Heart right ventricle (tissue), 16 donors: ENCODE measurements at regions not wholly inside any gene's neighbourhood (a gene's known extent, or its start where the extent isn't known, plus 50 kb on each side); places are given as distances from the start of the nearest gene placed in this dataset.

Experiments
- ATAC-seq, 8 donors: fragments of 200-7000 bp; cut with Tn5 transposase; one replicate each; pipeline ENCODE4 v1.9.1; 2020; ENCODE audit warnings: mild to moderate bottlenecking in 8 of 8, moderate library complexity in 8 of 8, moderate number of reproducible peaks in 1 of 8
- DNase-seq, 2 donors: peaks; one replicate each; pipeline ENCODE4 v3.0.0-alpha.2; 2020
- H3K27ac ChIP-seq, 10 donors: fragments of 200-600 bp; sonication (generic) in 2 of 10; one replicate each; pipeline versions ENCODE4 v1.5.0 to v1.8.0; 2020 to 2022; ENCODE audit warnings: mild to moderate bottlenecking in 3 of 10
- H3K27me3 ChIP-seq, 7 donors: fragments of 200-600 bp; one replicate each; pipeline ENCODE4 v1.8.0; 2021 to 2022; ENCODE audit warnings: mild to moderate bottlenecking in 2 of 7
- H3K36me3 ChIP-seq, 9 donors: fragments of 200-600 bp; sonication (generic) in 1 of 9; one replicate each; pipeline versions ENCODE4 v1.5.0 to v1.8.0; 2020 to 2022; ENCODE audit warnings: mild to moderate bottlenecking in 2 of 9
- H3K4me1 ChIP-seq, 9 donors: fragments of 200-600 bp; sonication (generic) in 1 of 9; one replicate each; pipeline versions ENCODE4 v1.5.0 to v1.8.0; 2020 to 2022; ENCODE audit warnings: mild to moderate bottlenecking in 4 of 9
- H3K4me3 ChIP-seq, 10 donors: fragments of 200-600 bp; sonication (generic) in 2 of 10; one replicate each; pipeline versions ENCODE4 v1.5.0 to v1.8.0; 2020 to 2022; ENCODE audit warnings: mild to moderate bottlenecking in 7 of 10, moderate library complexity in 2 of 10
- H3K9me3 ChIP-seq, 11 donors: fragments of 200-600 bp in 10 of 11; sonication (generic) in 2 of 11; one replicate each; pipeline versions ENCODE4 v1.5.0 to v1.8.0; 2013 to 2022; ENCODE audit warnings: mild to moderate bottlenecking in 2 of 11, control low read depth in 1 of 11, moderate library complexity in 1 of 11
- CTCF ChIP-seq, 9 donors: fragments of 200-600 bp; sonication (generic) in 2 of 9; IDR thresholded peaks; one replicate each; pipeline versions ENCODE4 v1.5.0 to v1.8.0; 2021 to 2022; ENCODE audit warnings: antibody characterized with exemption in 9 of 9, mild to moderate bottlenecking in 5 of 9, moderate library complexity in 1 of 9
- WGBS, 2 donors: extraction: QIAGEN DNeasy Blood & Tissue Kit; methylation state at CpG; one replicate each; pipeline ENCODE4 v1.1.7; 2013; ENCODE audit warnings: inconsistent platforms in 1 of 2; 5-methylcytosine and 5-hydroxymethylcytosine counted together
- intact Hi-C, 10 donors: fragments of 100-400 bp; cut with DNase I; formaldehyde crosslinking; loops; one replicate each; pipeline versions ENCODE4 v1.11.1 to v1.14.2; 2022
- donor health status: Arrhythmogenic right ventricular cardiomyopathy.
- donor health status: ischemic (EF 13 %, LVEDD 7.1; RV severe dilation, severe dysfunction).
- donor health status: healthy with polysubstance abuse.
- donor health status: DM: no; HTN: yes; CAD: no.
- donor health status: DM: no; HTN: no; CAD: no.
- donor health status: ischemic (EF 25% LVEDD 6.9; RV normal size, moderate dysfunction).
- donor health status: ischemic (EF 25% LVEDD 5.7; RV mildly dilated, moderate dysfunction).
- donor health status: healthy.
- donor health status: DM: yes; HTN: yes; CAD: no.
- donor health status: Ischemic cardiomyopathy.
- donor health status: ischemic (EF 35%, LVEDD 5.7; RV mildly dilated, moderate dysfunction).
- donor health status: nonischemic (EF 11% LVEDD 7.7; RV severe dilation, severe dysfunction).
- donor health status: DM: yes; HTN: yes; CAD: no.
- donor health status: PGD.
- donor health status: ischemic (EF 29% LVEDD 5.4; RV normal size, mild dysfunction).
- donor health status: nonischemic (EF 23%, LVEDD 6.1; RV moderate dilation, normal function).

DNA sequence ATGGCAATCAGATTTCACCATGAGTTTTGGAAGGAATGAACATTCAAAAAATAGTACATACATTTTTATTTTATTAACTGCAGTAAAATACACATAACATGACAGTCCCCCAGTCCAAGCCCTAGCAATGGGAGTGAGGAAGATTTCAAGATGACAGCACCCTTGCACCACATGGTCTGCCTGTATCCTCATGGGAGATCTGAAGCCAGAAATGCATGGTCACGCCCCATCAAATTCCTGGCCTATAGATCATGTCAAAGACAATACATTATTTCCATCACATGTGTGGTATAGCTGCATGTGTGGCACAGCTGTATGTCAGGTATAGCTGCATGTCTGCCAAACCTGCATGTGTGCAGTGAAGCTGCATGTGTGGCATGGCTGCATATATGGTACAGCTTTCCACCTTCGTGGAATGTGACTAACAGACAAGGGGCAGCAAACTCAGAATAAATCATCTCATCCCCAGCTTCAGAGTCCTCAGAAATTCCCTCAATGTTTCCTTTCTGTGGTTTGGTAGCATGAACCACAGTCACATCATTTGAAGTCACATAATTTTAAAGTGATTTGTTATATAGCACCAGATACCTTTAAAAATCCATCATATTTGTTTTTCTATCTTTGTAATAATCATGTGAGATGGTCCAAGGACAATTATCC, 518.2 kb upstream of the SOX11 start:
- Histone ChIP-seq H3K4me3 (no peak overlapping the region), H3K9me3 (peaks cover 0 to 20% (median 0%) of the 10 kb centered on the region in 11 donors), H3K27ac (no peak overlapping the region), H3K36me3 (no peaks in the 10 kb centered on the region), H3K4me1 (no peaks in the 10 kb centered on the region), H3K27me3 (no peaks in the 10 kb centered on the region)
- intact Hi-C loops: no loop called here
- ATAC-seq (no peak), DNase-seq (no peak)
- TF ChIP-seq CTCF (IDR thresholded peaks at IDR 0.05): no peak
- WGBS, 2 donors: 76 to 89% methylated on average over 2 of the region's 2 CpGs

DNA sequence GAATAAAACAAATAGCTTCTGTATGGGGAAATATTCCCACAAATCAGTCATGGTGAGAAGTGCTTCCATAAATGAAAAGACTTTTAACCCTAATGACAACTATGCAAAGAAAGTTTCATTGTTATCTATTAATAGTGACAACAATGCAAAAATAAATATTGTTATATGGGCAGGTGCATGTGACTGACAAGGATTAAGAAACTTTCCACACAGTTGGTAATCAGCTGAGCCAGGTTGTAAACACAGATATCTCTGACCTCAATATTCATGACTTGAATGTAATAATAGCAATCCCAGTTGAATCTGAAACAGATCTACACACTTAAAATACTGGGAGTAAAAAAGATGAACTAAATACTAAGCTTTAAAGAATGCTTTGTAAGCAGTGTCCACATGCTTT, 517.0 kb upstream of the SOX11 start:
- intact Hi-C loops: no loop called here
- ATAC-seq: no peak

DNA sequence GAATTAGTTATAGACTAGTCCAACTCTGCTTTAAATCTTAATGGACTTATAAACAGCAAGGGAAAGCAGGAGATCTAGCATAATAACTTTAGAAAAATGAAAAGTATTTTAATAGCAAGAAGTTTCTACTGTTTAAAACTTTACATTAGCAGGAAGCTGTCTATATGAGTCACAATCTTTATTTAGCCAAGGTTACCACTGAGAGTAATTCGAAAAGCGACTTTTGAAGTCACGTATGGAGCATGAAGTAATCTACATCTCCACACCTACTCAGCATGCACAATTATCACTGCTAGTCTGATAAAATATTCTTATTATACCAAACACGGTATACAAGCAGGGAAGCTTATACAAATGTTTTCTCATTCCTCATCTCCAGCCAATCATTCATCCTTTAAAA, 515.4 kb upstream of the SOX11 start:
- ATAC-seq (no peak), DNase-seq (no peak)
- Histone ChIP-seq H3K27me3 (no peaks in the 10 kb centered on the region), H3K36me3 (no peaks in the 10 kb centered on the region), H3K27ac (no peak overlapping the region), H3K4me1 (no peaks in the 10 kb centered on the region), H3K4me3 (no peak overlapping the region), H3K9me3 (peaks cover 0 to 19% (median 0%) of the 10 kb centered on the region in 11 donors)
- no peak for TF ChIP-seq CTCF (IDR thresholded peaks at IDR 0.05)
- 33 to 42% methylated on average over 4 of the region's 4 CpGs for WGBS, 2 donors
- intact Hi-C loops: no loop called here

More for the DNA sequence above, 517.0 kb upstream of the SOX11 start:
- H3K36me3 ChIP-seq: no peaks in the 10 kb centered on the region
- DNase-seq: no peak
- no peaks in the 10 kb centered on the region for H3K27me3 ChIP-seq
- peaks cover 0 to 23% (median 0%) of the 10 kb centered on the region in 11 donors for H3K9me3 ChIP-seq
- no peak overlapping the region for H3K27ac ChIP-seq
- no peak for TF ChIP-seq CTCF (IDR thresholded peaks at IDR 0.05)
- H3K4me3 ChIP-seq: no peak overlapping the region
- no peaks in the 10 kb centered on the region for H3K4me1 ChIP-seq

- 76 to 80% methylated on average over 5 of the region's 5 CpGs for whole genome bisulfite sequencing, 2 donors
- intact Hi-C loops: no loop called here
- ATAC-seq: no peak
Measured at GRCh38 chr2:5183031-5183430, 509.2 kb upstream of the SOX11 start.

More at GRCh38 chr2:5183031-5183430, 509.2 kb upstream of the SOX11 start:
- H3K4me1 ChIP-seq: no peaks in the 10 kb centered on the region
- H3K4me3 ChIP-seq: no peak overlapping the region
- TF ChIP-seq CTCF (IDR thresholded peaks at IDR 0.05): no peak
- H3K36me3 ChIP-seq: no peaks in the 10 kb centered on the region
- DNase-seq: no peak
- H3K27me3 ChIP-seq: no peaks in the 10 kb centered on the region
- H3K9me3 ChIP-seq: peaks cover 0 to 5% (median 0%) of the 10 kb centered on the region in 11 donors
- H3K27ac ChIP-seq: no peak overlapping the region
